Middle frontal gyrus (tissue), 1 donor: ENCODE measurements at regions not wholly inside any gene's neighbourhood (a gene's known extent, or its start where the extent isn't known, plus 50 kb on each side); places are given as distances from the start of the nearest gene placed in this dataset.
"Not testable (repeated sequence)": the region's sequence is repeated elsewhere in the genome, so short reads cannot be mapped to it uniquely, and the experiment has no call there.

Experiments used
- DNase-seq: peaks from one replicate; pipeline ENCODE4 v3.0.0-alpha.2; 2015; ENCODE audit warnings: low spot score; ENCODE audit errors: extremely low spot score

- DNase-seq = no peak
Measured at GRCh38 chr5:18771097-18771610, 1136.9 kb downstream of the TAF11L14 start.

GRCh38 chr5:18772475-18772874 lies 1138.2 kb downstream of the TAF11L14 start:
- DNase-seq = no peak

- no peak for DNase-seq
Measured at GRCh38 chr5:18778225-18778624, 1144.0 kb downstream of the TAF11L14 start.

DNA sequence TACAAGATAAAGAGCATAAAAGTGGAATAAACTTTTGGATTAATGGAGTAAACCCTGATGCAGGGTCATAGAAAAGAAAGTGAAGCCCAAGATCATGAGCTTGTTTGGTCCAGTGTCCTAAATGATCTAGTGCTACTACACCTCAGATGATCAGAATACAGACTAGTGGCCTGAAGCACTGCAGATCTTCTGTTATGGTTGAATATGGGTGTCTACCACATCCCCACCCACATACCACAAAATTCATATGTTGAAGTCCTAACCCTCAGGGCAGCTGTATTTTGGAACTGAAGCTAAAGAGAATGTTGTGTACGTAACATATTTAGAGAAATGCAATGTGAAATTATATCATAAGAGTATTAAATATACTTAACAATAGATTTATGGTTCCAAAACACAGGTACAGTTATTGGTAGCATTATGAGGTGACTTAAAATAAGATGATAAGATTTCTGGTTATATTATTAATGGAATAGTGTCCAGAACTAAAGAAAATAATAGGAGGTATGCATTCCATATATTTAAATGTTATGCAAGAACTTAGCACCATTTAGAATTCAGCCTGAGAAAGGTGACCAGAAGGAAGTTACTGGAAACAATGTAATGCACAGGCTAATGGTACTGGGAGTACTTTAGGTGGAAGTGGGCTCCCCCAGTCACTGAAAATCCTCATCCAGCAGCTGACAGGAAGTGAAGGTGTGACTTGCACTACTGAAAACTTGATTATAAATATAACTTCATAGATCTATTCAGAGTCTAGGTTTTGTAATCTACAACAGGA lies 1155.1 kb downstream of the TAF11L14 start:
- no peak for DNase-seq

DNA sequence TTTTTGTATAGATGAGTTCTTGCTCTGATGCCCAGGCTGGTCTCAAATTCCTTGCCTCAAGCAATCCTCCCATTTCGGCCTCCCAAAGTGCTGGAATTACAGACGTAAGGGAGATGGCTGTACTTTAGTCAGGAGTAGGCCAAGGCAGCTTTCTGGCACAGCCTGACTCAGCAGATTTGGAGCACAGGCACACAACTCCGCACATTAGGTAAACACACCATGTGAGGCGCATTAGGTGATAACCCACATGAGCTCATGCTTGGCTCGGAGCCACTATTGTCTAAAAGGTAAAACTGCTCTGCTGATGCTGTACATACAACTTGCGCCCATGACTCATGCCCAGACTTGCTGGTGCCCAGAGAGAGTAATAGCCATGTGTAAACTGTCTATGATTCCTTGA lies 1157.9 kb downstream of the TAF11L14 start:
- no peak for DNase-seq

- no peak for DNase-seq
Measured at GRCh38 chr5:18797222-18797621, 1163.0 kb downstream of the TAF11L14 start.

GRCh38 chr5:18798058-18798457 lies 1163.8 kb downstream of the TAF11L14 start:
- no peak for DNase-seq

DNA sequence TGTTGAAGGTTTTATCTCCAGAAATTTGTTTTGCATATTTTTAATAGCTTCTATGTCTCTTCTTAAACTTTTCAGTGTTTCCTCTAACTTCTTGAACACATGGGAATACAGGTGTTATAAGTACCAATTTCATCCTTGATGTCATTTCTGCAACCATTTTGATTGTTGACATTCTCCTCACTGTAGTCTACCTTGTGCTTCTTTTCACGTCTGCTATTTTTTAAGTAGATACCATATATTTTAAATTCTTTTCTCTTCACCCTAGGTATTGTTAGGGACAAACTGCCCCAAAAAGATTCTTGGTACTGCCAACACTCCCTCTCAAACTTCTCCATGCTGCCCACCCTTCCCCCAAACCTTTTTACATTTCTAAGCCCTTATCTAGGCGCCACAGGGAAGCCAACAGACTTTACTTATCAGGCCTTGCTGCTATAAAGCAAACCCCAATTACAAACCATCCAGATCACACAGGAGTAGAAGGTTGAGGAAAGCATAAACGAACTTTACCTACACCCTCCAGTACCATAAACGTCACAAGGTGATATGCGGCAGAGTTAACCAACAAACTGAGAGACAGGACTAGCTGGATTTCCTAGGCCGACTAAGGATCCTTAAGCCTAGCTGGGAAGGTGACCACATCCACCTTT lies 1165.3 kb downstream of the TAF11L14 start:
- DNase-seq = no peak

DNA sequence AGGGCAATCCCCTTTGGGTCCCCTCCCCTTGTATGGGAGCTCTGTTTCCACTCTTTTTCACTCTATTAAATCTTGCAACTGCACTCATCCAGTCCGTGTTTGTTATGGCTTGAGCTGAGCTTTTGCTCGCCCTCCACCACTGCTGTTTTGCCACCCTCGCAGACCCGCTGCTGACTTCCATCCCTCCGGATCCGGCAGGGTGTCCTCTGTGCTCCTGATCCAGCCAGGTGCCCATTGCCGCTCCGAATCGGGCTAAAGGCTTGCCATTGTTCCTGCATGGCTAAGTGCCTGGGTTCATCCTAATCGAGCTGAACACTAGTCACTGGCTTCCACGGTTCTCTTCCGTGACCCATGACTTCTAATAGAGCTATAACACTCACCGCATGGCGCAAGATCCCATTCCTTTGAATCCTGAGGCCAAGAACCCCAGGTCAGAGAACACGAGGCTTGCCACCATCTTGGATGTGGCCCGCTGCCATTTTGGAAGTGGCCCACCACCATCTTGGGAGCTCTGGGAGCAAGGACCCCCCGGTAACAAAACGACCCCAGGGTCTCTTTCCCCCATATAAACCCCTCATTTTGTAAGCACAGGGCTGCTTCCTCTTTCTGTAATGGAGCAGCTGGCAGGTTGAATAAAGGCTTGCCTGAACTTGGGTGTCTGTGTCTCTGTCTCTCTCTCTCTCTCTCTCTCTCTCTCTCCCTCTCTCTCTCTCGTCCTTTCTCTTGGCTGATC lies 1166.2 kb downstream of the TAF11L14 start:
- DNase-seq = no peak

GRCh38 chr5:18801413-18801812 lies 1167.2 kb downstream of the TAF11L14 start:
- DNase-seq = not testable (repeated sequence)

DNA sequence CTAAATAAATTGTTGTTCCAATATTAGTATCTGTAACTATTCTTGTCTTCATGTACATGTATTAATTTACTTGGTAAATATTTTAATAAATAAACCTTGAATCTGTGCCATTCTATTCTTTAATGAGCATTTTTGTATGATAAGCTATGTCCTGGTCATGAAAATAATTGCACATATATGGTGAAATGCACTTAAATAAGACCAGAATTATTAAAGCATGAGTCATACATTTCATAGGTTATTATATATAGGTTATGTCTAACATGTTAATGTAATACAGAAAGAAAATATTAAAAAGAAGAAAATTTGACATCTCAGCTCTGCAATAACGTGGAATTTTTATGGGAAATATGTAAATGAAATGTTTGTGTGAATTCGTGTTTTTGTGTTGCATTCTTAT lies 1168.1 kb downstream of the TAF11L14 start:
- no peak for DNase-seq

DNA sequence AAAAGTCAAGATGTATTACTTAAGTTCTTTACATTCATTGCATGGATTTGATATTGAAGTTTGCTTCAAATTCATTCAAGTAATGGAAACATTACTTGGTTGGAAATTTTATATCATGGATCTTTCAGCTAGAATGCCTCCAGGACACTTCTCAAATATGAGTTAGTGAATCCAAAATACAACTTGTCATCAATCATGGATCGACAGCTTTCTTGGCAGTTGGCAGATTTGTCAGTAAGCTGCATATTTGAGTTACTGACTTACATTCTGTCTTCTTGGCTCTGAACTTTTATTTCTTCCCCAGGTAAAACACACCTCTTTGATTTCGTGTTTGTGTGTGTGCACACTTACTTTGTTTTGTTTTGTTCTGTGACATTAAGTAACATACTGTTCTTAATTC lies 1171.1 kb downstream of the TAF11L14 start:
- no peak for DNase-seq

DNA sequence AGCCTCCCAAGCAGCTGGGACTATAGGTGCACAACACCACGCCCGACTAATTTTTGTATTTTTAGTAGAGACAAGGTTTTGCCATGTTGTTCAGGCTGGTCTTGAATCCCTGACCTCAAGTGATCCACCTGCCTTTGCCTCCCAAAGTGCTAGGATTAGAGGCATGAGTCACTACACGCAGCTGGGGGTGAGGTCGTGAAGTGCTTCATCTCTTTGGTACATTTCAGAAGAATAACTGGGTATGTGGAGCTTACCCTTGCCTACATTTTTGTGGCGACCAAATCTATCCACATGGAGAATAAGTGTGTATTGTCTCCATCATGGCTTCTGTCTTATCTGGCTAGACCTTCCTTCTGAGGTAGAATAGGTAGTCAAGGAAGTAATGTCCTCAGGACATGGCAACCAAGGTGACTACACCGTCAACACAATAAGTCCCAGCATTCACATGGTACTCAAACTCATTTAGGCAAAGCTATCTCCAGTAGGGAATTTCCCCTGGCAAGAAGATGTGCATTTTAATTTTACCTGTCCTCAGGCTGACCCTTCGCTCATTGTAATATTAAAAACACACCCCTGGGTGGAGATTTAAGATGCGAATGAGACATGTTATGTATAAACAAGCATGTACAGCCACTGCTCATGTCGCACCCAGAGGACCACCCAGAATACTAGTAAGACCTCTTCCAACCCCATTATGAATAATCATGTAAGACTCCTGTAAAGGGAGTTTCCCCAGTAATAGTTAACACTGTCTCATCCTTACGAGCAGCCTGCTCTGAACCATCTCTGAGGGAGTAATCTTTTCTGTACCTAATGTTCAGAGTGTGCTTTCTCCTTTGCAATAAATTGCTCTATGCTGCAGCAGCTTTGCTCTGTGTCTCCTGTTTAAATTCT lies 1173.2 kb downstream of the TAF11L14 start:
- no peak for DNase-seq

DNA sequence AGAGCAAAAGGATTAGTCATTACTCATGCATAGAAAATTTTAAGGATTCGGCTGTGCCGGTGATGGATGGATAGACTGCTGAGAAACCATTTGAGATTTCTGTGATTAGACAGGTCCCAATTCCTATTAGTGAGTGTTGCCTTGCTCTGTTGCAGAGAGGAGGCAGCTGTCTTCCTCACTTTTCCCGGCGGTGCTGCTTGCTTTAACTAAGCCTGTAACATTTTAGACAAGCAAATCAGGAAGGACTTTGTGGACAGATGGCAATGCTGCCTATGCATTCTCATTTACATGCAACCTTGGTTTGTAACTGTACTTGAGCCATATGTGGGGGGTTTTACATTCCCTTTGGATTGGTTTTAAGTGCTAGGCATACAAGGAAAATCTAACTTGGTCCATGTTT lies 1176.3 kb downstream of the CDH18 start:
- DNase-seq = no peak

GRCh38 chr5:18828351-18828750 lies 1159.6 kb downstream of the CDH18 start:
- no peak for DNase-seq

DNA sequence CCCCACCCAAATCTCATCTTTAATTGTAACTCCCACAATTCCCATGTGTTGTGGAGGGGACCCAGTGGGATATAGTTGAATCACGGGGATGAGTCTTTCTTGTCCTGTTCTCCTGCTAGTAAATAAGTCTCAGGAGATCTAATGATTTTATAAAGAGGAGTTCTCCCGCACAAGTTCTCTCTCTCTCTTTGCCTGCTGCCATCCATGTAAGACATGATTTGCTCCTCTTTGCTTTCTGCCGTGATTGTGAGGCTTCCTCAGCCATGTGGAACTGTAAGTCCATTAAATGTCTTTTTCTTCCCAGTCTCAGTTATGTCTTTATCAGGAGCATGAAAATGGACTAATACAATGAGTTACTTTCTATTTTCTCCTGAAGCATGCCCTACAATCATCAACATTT lies 1158.5 kb downstream of the CDH18 start:
- no peak for DNase-seq

GRCh38 chr5:18850216-18850615 lies 1137.8 kb downstream of the CDH18 start:
- no peak for DNase-seq

DNA sequence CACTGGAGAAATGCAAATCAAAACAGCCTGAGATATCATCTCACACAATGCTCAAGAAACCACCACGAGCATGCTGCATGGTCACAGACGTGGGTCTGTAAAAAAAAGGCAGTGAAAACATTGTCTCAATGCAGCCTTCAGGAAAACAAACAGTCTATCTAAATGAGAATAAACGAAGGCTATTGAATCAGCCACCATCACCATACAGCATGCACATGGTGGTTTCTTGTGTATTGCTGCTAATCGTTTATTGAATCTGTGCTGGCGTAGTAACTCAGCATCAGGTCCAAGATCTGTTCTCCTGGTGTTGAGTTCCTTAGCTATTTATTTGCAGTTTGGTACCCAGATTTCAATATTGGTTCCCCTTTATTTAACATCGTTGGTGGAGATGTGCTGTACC lies 1115.0 kb downstream of the CDH18 start:
- DNase-seq = no peak

DNA sequence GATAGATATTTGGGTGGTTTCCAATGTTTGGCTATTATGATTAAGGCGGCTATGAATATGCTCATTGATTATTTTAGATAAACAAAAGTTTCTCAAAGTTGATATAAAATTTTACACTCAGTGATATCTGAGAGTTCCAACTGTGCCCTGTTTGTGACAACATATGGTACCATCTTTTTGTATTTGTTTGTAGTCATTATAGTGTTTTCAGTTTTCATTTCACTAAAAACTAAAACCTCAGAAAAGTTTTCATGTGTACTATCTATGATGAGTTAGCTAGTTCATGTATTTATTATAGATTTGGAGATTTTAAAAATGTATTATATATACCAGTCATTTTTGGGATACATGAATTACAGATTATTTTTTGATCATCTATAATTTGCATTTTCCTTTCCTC lies 1111.4 kb downstream of the CDH18 start:
- DNase-seq = no peak

DNA sequence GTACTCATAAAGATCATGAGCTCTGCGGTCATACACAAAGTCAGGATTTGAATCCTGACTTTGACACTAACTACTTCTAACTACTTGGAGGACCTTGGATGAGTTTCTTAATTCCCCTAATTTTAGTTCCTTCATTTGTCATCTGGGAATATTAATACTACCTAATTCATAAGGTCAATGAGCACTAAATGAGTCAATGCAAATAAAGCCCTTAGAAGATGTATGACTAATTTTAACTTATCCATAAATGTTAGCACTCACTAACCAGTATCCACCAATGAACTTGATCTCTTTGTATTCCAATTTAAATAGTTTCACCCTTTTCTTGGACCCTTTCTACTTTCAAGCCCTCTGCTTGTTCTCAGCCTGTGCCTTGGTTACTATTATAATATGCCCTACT lies 1106.4 kb downstream of the CDH18 start:
- no peak for DNase-seq

DNA sequence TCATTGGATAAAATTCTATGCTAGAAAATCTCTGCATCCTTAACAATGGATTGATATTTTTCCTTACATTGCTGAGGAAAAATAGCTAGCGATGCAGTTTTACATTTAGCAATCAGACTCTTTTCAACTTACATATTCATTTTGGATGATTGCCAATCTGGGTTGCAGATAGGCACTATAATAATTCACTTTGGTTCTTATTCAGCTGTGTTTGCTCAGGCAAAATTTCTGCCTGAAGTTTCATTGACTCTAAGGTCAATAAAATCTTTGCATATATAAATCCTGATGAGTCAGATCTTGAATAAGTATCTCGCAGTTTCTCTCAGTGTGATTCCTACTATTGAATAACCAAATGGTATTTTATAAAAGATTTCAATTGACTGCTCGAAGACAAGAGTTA lies 1105.8 kb downstream of the CDH18 start:
- no peak for DNase-seq
